GM18870 (cell line): ENCODE measurements at regions not wholly inside any gene's neighbourhood (a gene's known extent, or its start where the extent isn't known, plus 50 kb on each side); places are given as distances from the start of the nearest gene placed in this dataset.
"Not testable (repeated sequence)": the region's sequence is repeated elsewhere in the genome, so short reads cannot be mapped to it uniquely, and the experiment has no call there.

Source experiments
- ATAC-seq: cut with Tn5 transposase; IDR thresholded peaks from one replicate; pipeline ENCODE4 v1.9.1; 2021; ENCODE audit warnings: moderate library complexity; ENCODE audit not compliant: unreplicated experiment

- no peak for ATAC-seq
These were observed 256.2 kb downstream of the SDHAF3 start for GRCh38 chr7:97373736-97374135.

DNA sequence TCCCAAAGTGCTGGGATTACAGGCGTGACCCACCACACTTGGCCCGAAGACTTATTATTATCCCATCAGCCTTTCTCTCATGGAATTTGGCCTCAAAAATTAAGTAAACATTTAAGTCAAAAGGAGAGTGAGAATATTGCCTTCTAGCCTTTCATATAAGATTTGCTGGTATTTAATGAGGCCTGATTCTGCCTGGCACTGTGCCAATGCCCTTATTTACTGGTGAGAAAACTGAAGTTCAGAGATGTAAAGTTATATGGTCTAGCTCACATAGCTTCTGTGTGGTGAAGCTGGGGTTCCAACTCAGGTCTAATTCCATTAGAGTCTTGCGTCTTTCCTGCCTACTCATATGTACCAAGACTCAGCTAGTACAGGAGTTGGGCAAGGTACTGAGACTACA is 260.2 kb downstream of the SDHAF3 start:
- no peak for ATAC-seq

GRCh38 chr7:97381815-97382554 is 264.5 kb downstream of the SDHAF3 start:
- ATAC-seq, result no peak

DNA sequence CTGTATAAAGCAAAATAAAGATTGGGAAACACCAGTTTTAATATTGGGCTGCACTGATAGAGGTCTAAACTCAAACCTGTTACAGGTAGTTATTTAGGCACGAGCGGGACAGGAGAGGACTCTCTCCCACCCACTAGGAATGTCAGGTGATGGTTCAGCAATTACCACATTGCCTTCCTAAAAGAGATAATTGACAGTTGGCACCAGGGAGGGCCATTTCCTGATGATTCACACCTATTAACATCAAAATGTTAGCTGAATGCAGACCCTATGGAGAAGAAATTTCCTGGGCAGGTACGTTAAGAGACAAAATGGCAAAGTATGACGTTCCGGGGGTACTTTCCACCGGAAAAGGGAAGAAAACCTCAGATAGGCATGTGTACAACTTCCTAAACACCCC is 272.6 kb downstream of the SDHAF3 start:
- ATAC-seq, result no peak

DNA sequence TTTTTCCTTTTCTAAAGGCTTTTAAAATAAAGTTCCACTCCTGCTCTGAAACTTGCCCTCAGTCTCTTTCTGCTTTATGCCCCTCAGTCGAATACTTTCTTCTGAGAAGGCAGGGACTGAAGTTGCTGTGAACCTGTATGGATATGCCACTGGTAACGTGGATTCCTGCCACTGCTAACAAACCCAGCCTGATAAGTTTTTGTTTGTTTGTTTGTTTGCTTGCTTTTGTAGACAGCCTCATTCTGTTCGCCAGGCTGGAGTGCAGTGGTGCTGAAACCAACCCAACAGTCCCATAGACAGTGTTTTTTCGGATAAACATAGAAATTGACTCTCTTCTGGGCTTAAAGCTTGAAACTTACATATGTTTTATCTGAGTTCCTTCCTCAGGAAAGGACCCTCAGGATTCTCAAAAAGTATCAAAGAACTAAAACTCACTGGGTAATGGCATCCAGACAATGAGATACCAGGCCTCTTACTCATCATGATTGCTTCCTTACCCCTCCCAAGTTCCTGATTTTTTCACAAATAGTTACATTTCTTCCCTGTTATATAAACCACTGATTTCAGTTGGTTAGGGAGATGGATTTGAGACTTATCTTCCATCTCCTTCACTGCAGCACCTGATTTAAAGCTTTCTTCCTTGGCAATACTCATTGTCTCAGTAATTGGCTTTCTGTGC is 273.6 kb downstream of the SDHAF3 start:
- no peak for ATAC-seq

DNA sequence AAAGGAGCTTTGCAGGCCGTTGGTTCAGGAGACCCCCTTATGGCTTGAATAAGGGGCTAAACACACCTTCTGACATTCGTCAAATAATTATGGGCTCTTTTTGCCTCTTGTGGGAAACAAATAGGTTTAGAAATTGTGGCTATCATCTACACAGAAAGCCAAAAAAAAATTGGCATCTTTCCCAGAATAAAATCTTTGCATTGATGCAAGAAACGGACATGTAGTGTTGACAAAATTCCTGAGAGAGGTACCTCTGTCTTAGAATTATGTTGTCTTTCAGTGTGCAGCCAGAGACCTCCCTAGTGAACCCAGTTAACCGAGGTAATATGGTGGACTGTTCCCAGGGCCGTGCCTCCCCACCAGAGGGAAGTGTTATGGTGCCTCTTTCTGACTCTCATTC is 283.9 kb downstream of the SDHAF3 start:
- no peak for ATAC-seq

DNA sequence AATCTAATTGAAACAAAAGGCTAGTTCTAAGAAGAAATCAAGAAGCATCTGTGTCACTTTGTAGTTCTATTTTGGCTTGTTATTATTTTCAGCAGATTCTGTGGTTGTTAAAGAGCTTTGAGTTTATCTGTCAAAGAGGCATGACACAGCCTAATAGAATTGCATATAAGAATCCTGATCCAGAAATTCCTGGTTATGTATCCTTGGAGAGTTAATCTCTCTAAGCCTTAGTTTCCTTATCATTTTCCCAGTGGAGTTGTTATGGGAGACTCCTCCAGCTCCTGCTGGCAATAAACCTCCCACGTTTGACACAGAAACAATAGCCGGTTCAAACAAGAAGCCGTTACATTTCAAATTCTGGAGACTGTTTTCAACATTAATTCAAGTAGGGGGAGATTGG is 288.3 kb downstream of the SDHAF3 start:
- ATAC-seq, result no peak

- ATAC-seq, result no peak
These were observed 289.6 kb downstream of the SDHAF3 start for GRCh38 chr7:97407106-97407505.

DNA sequence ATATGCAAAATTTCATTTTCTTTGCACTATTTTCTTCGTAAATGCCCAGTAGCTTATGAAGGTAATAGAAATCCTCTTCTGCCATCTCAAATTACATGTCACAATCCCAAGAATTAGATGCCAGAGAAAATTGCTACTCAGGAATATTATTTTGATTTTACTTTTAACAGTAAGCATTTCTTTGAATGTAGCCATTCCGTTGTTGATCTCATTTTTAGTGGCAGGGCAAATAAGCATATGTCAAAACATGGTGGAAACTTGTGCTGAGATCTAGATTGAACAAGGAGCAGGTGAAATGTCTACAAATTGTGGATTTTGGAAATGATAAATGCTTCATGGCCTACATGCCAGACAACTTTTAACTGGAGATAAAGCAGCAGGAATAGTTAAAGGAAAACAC is 291.8 kb downstream of the SDHAF3 start:
- ATAC-seq, result no peak

DNA sequence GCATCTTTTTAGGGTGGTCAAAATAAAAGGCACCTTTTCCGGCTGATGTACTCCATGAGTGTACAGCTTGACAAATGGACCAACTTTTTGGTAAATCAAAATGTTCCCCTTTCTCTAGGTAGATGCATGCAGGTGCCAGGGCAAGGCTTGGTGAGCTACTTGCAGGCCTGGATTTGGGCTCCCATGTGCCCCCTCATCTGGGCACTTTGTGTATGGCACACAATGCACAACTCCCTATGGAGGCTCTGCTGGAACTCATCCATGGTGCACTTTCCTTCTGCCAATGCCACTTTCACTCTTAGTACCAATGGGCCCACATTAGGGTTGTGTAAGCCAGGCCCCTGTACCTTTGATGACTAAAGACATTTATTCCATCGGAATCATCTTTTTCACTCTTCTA is 300.8 kb downstream of the SDHAF3 start:
- ATAC-seq, result no peak

- no peak for ATAC-seq
These were observed 302.4 kb downstream of the SDHAF3 start for GRCh38 chr7:97419898-97420297.

DNA sequence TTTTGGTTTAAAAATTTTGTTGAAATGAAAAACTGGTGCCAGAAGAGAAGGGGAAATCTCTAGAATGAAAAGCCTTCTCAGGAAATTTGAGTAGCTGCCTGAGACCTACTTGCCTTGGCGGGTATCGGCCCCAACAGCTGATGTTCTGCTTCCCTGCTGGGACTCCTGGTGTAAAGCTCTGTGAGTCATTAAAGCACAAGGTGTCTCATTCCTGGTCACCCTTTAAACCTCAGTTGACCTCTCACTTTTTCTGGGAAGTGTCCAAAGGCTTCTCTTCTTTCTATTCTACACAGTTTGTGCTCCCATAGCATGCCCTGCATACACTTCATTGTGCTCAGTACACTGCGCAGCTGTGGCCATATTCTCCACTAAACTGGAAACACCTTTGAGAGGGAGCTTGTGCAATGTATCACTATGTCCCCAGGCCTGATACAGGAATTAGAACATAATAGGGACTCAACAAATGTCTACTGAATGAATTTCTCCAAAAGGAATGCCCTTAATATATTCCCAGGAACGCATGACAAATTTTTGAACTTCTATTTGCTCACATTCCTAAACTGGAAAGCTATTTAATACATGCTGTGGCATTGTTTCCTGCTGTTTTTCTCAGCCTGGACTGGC is 303.9 kb downstream of the SDHAF3 start:
- ATAC-seq, result no peak

GRCh38 chr7:97422046-97422445 is 304.5 kb downstream of the SDHAF3 start:
- ATAC-seq, result no peak

GRCh38 chr7:97430006-97430405 is 301.9 kb upstream of the TAC1 start:
- ATAC-seq, result no peak

DNA sequence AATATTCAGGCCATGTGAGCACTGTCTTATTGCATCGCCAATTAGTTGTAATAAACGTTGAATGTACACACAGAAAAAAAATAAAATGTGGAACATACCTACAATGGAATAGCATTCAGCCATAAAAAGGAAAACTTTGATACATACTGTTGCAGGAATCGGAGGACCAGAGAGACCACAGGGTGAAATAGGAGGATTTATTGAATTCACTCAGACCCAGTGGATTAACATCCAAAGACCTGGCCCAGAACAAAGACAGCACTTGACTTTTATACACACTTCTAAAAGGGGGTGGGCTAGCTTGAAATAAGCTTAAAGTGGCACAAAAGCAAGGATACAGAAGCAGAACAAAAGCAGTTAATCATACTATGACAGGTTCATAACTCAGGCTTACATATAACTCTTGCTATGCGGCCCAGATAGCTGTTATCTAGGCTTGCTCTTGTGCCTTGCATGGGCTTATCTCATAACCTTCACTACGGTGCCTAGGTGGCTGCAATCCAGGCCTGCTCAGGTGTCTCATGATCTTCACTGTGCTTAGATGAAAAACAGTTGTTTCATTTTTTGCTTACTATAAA is 292.2 kb upstream of the TAC1 start:
- no peak for ATAC-seq

GRCh38 chr7:97446361-97446760 is 285.5 kb upstream of the TAC1 start:
- no peak for ATAC-seq

DNA sequence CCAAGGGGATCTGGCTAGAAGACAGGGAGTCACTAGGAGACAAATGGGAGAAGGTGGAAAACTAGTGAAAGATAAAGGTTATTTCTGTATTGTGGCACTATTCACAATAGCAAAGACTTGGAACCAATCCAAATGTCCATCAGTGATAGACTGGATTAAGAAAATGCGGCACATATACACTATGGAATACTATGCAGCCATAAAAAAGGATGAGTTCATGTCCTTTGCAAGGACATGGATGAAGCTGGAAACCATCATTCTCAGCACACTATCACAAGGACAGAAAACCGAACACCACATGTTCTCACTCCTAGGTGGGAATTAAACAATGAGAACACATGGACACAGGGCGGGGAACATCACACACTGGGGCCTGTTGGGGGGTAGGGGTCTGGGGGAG is 282.4 kb upstream of the TAC1 start:
- not testable (repeated sequence) for ATAC-seq

GRCh38 chr7:97450516-97450915 is 281.4 kb upstream of the TAC1 start:
- ATAC-seq, result no peak

DNA sequence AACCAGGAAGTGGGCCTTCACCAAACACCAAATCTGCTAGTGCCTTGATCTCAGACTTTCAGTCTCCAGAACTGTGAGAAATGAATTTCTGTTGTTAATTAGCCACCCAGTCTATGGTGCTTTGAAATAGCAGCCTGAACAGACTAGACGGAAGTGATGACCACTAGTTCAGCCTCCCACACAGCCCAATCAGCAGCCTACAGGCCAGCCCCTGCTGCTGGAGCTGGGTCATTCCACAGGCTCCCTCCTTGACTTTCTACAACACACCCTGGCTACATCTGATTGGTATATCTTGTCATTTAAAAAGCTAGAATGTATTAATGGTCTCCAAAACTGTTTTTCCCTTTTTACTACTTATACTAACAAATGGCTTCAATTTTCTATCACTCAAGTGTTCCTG is 277.2 kb upstream of the TAC1 start:
- no peak for ATAC-seq

DNA sequence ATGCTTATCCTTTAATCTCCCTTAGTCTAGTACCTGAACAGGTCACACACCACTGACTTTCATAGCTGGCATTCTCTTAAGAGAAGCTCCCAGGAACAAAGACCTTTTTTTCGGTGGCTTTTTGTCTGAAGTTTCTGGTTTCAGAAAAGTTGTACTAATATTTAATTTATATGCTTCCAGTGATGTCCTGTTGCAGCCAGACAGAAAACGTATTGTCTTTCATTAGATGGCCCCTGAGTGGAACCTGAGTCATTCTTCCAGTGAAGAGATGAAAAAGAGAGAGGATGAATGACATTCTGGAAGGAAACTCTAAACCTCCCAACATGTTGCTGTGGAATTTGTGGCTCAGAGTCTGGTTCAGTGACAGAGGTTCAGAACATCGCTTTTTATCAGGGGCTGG is 274.8 kb upstream of the TAC1 start:
- ATAC-seq, result no peak

DNA sequence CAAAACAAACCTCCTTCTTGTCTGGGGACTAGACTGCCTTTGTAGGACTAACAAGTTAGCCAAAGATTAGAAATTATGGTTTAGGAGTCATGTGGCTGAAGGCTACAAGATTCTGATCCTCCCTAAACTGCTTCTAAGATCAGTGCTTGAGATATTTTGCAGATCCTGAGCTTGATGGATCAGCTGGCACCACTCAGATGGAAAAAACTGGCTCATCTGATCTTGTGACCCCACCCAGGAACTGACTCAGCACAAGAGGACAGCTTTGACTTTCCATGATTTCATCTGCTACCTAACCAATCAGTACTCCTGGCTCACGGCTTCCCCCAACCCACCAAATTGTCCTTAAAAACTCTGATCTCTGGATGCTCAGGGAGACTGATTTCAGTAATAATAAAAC is 271.5 kb upstream of the TAC1 start:
- no peak for ATAC-seq

GRCh38 chr7:97461596-97461995 is 270.3 kb upstream of the TAC1 start:
- ATAC-seq, result no peak
